Upper lobe of left lung (tissue), 4 donors: ENCODE measurements at regions not wholly inside any gene's neighbourhood (a gene's known extent, or its start where the extent isn't known, plus 50 kb on each side); places are given as distances from the start of the nearest gene placed in this dataset.

Experiments used
- POLR2A ChIP-seq, 4 donors: fragments of 450-650 bp; IDR thresholded peaks; one replicate each; pipeline ENCODE4 v1.5.1; 2016 to 2017; ENCODE audit warnings: antibody characterized with exemption in 4 of 4, mild to moderate bottlenecking in 2 of 4
- POLR2AphosphoS5 ChIP-seq, 2 donors: sonication (generic); formaldehyde crosslinking; IDR thresholded peaks; one replicate each; pipeline ENCODE4 v1.5.1; 2017; ENCODE audit warnings: antibody characterized with exemption in 2 of 2
- TF ChIP-seq, protein P1 (sequence below), 6 experiments: fragments of 450-650 bp in 4 of 6; fragments of 200-600 bp in 2 of 6; sonication (generic) in 2 of 6; IDR thresholded peaks; one replicate each; pipeline ENCODE4 v1.5.1; 2016 to 2019; ENCODE audit warnings: antibody characterized with exemption in 6 of 6

GRCh38 chr2:235270291-235270690, 223.6 kb upstream of the AGAP1 start:
- TF ChIP-seq, protein P1, sequence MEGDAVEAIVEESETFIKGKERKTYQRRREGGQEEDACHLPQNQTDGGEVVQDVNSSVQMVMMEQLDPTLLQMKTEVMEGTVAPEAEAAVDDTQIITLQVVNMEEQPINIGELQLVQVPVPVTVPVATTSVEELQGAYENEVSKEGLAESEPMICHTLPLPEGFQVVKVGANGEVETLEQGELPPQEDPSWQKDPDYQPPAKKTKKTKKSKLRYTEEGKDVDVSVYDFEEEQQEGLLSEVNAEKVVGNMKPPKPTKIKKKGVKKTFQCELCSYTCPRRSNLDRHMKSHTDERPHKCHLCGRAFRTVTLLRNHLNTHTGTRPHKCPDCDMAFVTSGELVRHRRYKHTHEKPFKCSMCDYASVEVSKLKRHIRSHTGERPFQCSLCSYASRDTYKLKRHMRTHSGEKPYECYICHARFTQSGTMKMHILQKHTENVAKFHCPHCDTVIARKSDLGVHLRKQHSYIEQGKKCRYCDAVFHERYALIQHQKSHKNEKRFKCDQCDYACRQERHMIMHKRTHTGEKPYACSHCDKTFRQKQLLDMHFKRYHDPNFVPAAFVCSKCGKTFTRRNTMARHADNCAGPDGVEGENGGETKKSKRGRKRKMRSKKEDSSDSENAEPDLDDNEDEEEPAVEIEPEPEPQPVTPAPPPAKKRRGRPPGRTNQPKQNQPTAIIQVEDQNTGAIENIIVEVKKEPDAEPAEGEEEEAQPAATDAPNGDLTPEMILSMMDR (IDR thresholded peaks at IDR 0.05), result no peak
- TF ChIP-seq POLR2AphosphoS5 (IDR thresholded peaks at IDR 0.05), result no peak
- TF ChIP-seq POLR2A (IDR thresholded peaks at IDR 0.05), result no peak
